GM18520 (cell line): ENCODE measurements at regions not wholly inside any gene's neighbourhood (a gene's known extent, or its start where the extent isn't known, plus 50 kb on each side); places are given as distances from the start of the nearest gene placed in this dataset.
A peak's percentile ranks its signal among the peaks of the same experiment; 100 is the strongest.

ENCODE experiments used
- ATAC-seq: cut with Tn5 transposase; IDR thresholded peaks from one replicate; pipeline ENCODE4 v1.9.1; 2021; ENCODE audit not compliant: unreplicated experiment

GRCh38 chr4:20394512-20394911 lies 142.8 kb downstream of the SLIT2 start:
- no peak for ATAC-seq

GRCh38 chr4:20395160-20395773 lies 143.6 kb downstream of the SLIT2 start:
- no peak for ATAC-seq

- ATAC-seq: peak; percentile 72
These were observed 151.6 kb downstream of the SLIT2 start for GRCh38 chr4:20403290-20403689.

- no peak for ATAC-seq
These were observed 152.1 kb downstream of the SLIT2 start for GRCh38 chr4:20403846-20404245.

DNA sequence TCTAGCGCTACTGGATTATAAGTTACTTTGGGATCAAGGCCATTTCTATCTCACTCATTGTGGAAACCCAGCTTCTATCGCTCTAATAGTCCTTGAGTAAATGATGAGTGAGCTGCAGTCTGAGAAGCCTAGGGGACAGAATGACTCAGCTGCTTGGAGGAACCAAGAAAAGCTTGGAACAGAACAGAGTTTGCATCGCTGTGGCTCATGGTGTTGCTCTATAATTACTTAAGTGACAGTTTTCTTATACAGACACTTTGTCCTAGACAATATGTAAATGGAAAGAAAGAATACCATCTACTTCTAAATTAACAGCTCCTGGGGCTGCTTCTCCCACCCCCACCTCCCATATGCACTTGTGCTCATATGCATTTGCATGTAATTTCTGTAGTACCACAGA lies 156.9 kb downstream of the SLIT2 start:
- ATAC-seq: no peak

DNA sequence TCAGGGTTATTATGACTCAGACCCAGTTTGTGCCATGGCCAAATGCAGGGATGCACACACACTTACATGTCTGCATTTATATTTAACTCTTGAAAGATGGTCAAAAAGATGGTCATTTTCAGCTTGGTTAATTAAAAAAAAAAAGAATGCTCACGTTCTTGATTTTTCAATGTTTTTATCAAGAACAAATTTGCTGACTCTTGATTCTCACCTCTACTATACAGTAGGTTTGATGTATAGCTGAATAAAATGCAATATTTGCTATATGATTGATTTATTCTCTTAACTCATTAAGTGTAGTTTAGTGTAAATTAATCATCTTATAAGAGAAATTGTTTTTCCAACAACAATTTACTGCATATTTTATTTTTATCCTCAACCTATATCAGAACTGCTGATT lies 160.4 kb downstream of the SLIT2 start:
- ATAC-seq: no peak

DNA sequence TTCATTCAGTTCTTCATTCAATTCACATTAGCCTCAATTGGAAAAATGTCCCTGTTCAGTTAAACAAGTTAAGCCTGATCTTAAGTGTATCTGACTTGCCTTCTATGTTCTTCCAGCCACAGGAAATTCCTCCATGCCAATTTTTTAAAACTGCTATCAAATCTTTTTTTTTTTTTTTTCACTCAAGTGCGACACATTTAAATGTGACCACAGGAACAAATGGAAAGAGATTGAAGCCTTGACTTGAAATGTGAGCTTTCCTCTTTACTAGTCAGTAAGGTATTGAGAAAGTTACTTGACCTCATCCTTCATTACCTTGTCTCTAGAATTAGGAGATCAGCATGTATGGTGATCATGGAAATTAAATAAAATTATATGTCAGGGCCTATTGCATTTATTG lies 165.1 kb downstream of the SLIT2 start:
- ATAC-seq: no peak

DNA sequence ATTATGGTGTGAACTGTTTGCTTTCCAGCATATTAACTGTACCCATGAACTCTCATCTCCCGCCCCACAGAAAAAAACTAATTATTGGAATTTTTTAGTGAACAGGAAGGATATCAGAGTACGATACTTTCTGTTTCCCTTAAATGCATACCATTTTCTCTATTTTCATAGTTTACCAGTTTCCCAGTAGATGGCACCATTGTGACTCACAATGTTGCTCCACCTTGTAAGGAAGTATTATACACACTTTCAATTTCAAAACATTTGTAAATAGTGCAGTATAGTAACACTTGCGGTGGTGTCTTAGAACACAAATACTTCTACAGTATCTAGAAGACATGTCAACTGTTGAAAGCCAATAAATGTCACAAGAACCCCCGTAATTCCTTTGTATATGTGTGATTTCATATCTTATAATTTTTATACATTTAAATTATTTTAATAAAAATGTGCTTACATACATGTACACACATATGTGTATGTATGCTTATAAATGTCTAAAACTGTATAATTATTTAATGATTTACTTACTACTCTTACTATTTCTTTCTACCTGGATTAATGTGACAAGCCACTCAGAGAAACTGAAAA lies 167.3 kb downstream of the SLIT2 start:
- ATAC-seq: peak; percentile 99

GRCh38 chr4:20420916-20421602 lies 169.4 kb downstream of the SLIT2 start:
- ATAC-seq: no peak

DNA sequence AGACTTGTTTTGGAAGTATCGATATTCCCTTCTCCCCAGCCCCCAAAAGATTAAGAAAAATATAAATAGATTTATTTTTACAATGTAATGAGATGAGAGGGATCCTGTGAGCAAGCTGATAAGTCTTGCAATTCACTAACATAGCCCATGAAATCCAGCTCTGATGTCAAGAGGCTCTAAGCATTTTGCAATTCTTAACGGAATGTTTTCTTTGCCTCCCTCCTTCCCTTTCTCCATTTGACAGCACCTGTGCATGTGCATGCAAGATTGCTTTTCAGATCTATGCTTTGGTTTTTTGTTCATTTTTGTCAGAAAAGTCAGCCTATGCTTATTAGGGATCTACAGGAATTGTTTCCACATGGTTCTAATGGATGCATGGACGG lies 169.9 kb downstream of the SLIT2 start:
- ATAC-seq: no peak

DNA sequence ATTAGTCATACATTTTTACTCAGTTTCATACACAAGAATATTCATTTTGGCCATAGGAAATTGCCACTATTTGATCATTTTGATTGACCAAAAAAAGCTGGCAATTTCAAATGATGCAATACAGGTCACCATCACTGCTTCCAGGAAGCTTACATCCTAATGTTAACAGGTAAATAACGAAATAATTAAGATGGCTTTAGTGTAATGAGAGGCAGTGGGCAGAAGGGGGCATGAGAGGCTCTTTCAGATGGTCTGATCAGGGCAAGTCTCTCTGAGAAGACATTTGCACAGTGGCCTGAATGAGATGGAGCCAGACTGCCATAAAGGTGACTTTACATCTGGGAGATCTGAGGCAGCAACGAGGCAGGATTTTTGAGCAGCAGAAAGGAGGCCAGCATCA lies 170.7 kb downstream of the SLIT2 start:
- peak; percentile 36 for ATAC-seq

DNA sequence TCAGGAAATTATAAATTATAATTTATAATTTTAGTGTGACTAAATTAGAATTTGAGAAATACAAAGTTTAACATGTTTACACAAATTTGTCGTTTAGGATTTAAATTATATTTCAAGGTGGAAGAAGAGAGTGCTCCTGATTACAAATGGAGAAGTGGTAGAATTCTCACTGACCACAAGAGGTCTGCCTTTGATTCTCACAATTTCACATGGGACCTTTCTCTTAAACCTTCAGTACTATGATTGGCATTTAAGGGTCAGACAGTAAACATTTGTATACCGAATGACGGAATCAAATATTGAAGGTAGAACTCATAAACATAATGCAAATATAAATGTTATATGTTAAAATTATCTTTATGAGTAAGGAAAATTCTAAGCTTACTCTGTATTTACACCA lies 171.7 kb downstream of the SLIT2 start:
- no peak for ATAC-seq

- ATAC-seq: no peak
These were observed 174.3 kb downstream of the SLIT2 start for GRCh38 chr4:20426028-20426427.

- no peak for ATAC-seq
These were observed 176.9 kb downstream of the SLIT2 start for GRCh38 chr4:20428436-20429160.

- ATAC-seq: no peak
These were observed 178.7 kb downstream of the SLIT2 start for GRCh38 chr4:20430259-20430941.

DNA sequence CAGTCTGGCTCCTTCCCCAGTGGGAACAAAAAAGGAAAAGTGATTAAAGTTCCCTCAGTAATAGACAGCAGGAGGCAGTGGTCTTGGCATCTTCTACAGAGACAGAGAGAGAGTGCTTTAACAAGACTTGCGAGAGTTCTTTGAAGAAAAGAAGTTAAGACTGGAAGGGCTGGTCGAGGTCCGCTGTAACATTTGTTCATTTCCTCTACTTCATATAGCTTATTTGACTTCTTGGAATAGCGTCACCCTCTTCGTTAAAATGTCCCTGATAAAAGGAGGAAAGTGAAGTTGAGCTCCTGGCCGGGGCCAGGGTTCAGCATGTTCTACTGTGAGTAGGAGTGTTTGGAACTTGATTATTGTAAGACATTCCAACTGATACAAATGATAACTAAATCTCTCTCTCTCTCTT lies 179.8 kb downstream of the SLIT2 start:
- no peak for ATAC-seq

DNA sequence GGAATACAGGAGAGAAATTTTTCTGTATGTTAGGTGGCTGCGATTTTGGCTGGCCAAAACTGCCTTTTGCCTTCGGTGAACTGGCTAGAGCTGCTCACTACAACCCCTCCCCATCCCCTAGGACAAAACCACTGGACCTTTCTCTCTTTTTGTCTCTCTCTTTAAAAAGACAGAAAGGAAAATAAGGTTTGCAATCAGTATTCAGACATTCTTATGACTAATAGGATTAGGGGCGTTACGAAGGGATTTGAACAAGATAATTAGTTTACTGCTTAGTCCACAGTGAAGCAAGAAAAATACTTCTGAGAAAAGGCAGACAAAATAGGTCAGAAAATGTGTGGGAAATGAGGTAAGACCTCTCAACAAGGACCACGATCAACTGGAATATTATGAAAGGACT lies 180.4 kb downstream of the SLIT2 start:
- no peak for ATAC-seq

DNA sequence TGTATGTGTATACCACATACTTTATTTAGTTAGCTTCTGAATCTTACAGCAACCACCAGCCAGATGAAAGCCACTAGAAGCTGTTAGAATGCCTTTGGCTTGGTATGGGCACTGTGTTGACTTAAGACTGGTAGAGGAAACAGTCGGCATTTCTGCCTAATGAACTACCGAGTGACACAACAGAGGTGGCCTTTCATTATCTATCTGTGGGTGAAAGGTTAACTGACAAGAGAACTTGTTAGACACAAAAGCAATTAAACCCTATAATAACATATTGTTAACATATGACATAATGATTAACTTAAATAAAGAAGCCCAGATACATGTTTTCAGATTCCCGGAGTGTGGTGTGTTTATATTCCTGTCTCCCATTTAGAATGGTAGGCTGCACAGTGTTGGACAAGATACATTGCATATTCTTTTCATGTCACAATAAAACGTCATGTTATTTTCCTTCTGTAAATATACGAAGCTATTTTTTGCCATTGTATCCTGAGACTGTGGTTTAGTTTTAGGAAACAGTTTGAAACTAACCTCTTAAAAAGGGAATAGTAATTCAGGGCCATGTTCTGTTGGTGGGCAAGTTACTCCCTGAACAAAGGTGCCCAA lies 181.5 kb downstream of the SLIT2 start:
- ATAC-seq: no peak

GRCh38 chr4:20440170-20440569 lies 188.5 kb downstream of the SLIT2 start:
- ATAC-seq: no peak

DNA sequence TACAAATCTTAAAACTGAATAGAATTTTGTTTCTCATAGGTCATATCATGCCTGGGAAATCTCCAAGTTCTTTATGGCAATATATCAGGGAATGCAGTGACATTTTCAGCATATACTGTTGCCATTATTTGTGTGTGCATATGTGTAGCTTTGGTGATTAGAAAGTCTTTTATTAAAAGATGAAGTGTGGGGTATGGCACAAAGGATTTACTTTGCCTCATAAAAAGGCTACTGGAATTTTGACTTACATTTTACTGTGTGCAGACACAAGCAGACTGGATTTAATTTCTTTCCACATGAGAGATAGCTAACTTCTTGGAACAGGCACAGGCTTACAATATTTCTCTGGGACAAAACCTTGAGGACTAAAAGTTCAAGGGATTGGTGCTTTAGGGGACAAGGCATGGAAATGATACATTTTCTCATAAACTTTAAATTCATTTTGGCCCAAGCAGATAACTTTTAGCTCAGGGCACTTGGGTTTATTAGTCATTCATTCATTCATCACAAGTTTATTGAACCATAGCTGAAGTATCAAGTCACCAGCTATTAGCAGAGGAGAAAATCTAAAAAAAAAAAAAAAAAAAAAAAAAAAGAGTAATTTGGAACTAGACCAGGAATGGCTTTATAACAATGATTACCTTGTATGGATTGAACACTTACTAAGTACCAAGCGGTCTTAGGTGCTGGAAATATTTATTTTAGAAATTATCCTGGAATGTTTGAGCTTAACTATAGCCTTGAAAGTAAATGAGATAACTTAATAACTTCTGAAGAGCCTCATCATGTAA lies 191.5 kb downstream of the SLIT2 start:
- no peak for ATAC-seq
